Panc1 (cell line): ENCODE measurements at regions not wholly inside any gene's neighbourhood (a gene's known extent, or its start where the extent isn't known, plus 50 kb on each side); places are given as distances from the start of the nearest gene placed in this dataset.

ENCODE experiments used
- ATAC-seq: fragments of 200-7000 bp; cut with Tn5 transposase; 2 replicates; pipeline ENCODE4 v1.9.1; 2020; ENCODE audit warnings: mild to moderate bottlenecking, moderate library complexity
- BruUV-seq: library from RNA; stranded (reverse); fragments of 400-500 nt; replicated peaks from 2 replicates; lab custom pipeline; 2021; lab: Mats Ljungman, UMichigan
- CTCF ChIA-PET: fragments of 300-600 bp; sonication (Branson Sonifier 250); formaldehyde crosslinking; loops from one replicate; lab custom pipeline; 2022; ENCODE audit warnings: antibody characterized with exemption; lab: Charles Lee
- POLR2A ChIA-PET: fragments of 300-600 bp; sonication (Branson Sonifier 250); formaldehyde crosslinking; loops from one replicate; lab custom pipeline; 2022; ENCODE audit warnings: antibody characterized with exemption; lab: Charles Lee
- DNase-seq: peaks from one replicate; pipeline ENCODE4 v3.0.0-alpha.2; 2010; ENCODE audit warnings: low read depth, low spot score
- H3K27ac ChIP-seq: 2 replicates; pipeline ENCODE4 v1.5.1; 2011; ENCODE audit warnings: mild to moderate bottlenecking, low read length, inconsistent platforms
- H3K27me3 ChIP-seq: fragments of 200-500 bp; sonication (Bioruptor generic); 2 replicates; pipeline ENCODE4 v1.6.0; 2014; ENCODE audit warnings: low read length, inconsistent platforms; ENCODE audit not compliant: control insufficient read depth, insufficient read depth
- H3K36me3 ChIP-seq: fragments of 200-500 bp; sonication (Bioruptor generic); 2 replicates; pipeline ENCODE4 v1.5.1; 2014; ENCODE audit warnings: inconsistent platforms, mild to moderate bottlenecking, low read length, moderate library complexity; ENCODE audit not compliant: control insufficient read depth, insufficient read depth
- H3K4me1 ChIP-seq: 2 replicates; pipeline ENCODE4 v1.5.1; 2011; ENCODE audit warnings: inconsistent platforms, mild to moderate bottlenecking, low read length, moderate library complexity; ENCODE audit not compliant: control insufficient read depth, insufficient read depth
- H3K4me3 ChIP-seq, 2 experiments: 2 replicates each; pipeline ENCODE4 v1.5.1; 2011 to 2012; ENCODE audit warnings: low read depth in 2 of 2, low read length in 2 of 2, mild to moderate bottlenecking in 2 of 2, inconsistent platforms in 1 of 2, moderate library complexity in 1 of 2
- H3K9me3 ChIP-seq: fragments of 200-500 bp; sonication (Bioruptor generic); 2 replicates; pipeline ENCODE4 v1.5.1; 2014; ENCODE audit warnings: low read depth, mild to moderate bottlenecking, inconsistent platforms, low read length, moderate library complexity; ENCODE audit not compliant: control insufficient read depth, insufficient read depth
- CTCF ChIP-seq: fragments of 450-650 bp; IDR thresholded peaks from 2 replicates; pipeline ENCODE4 v1.5.1; 2017; ENCODE audit warnings: mild to moderate bottlenecking
- SIN3A ChIP-seq: IDR thresholded peaks from 2 replicates; pipeline ENCODE4 v1.6.1; 2012; ENCODE audit warnings: low read depth, mild to moderate bottlenecking, low read length, moderate library complexity, borderline replicate concordance; ENCODE audit not compliant: insufficient read depth
- in situ Hi-C: cut with HindIII; loops from 2 replicates; pipeline ENCODE4 v1.10.0; 2016; ENCODE audit warnings: low sequenced_read_pairs, low pct_unique_long_range_greater_than_20kb
- intact Hi-C: fragments of 100-400 bp; cut with micrococcal nuclease; formaldehyde crosslinking; loops from one replicate; pipeline ENCODE4 v1.10.0; 2022; ENCODE audit not compliant: unreplicated experiment
- TF ChIP-seq, protein P1 (sequence below), 2 experiments: IDR thresholded peaks; 2 replicates each; pipeline ENCODE4 v1.6.1; 2011 to 2012; ENCODE audit warnings: low read depth in 2 of 2, control low read depth in 1 of 2, low read length in 1 of 2, mild to moderate bottlenecking in 1 of 2, moderate library complexity in 1 of 2; ENCODE audit not compliant: insufficient read depth in 1 of 2

- no peaks in the 10 kb centered on the region for H3K27me3 ChIP-seq
- intact Hi-C loops: no loop called here
- no peak overlapping the region for H3K4me3 ChIP-seq
- no peaks in the 10 kb centered on the region for H3K9me3 ChIP-seq
- no peak overlapping the region for H3K27ac ChIP-seq
- CTCF ChIA-PET: no interaction called here
- ATAC-seq (no peak), DNase-seq (no peak)
- TF ChIP-seq, protein P1, sequence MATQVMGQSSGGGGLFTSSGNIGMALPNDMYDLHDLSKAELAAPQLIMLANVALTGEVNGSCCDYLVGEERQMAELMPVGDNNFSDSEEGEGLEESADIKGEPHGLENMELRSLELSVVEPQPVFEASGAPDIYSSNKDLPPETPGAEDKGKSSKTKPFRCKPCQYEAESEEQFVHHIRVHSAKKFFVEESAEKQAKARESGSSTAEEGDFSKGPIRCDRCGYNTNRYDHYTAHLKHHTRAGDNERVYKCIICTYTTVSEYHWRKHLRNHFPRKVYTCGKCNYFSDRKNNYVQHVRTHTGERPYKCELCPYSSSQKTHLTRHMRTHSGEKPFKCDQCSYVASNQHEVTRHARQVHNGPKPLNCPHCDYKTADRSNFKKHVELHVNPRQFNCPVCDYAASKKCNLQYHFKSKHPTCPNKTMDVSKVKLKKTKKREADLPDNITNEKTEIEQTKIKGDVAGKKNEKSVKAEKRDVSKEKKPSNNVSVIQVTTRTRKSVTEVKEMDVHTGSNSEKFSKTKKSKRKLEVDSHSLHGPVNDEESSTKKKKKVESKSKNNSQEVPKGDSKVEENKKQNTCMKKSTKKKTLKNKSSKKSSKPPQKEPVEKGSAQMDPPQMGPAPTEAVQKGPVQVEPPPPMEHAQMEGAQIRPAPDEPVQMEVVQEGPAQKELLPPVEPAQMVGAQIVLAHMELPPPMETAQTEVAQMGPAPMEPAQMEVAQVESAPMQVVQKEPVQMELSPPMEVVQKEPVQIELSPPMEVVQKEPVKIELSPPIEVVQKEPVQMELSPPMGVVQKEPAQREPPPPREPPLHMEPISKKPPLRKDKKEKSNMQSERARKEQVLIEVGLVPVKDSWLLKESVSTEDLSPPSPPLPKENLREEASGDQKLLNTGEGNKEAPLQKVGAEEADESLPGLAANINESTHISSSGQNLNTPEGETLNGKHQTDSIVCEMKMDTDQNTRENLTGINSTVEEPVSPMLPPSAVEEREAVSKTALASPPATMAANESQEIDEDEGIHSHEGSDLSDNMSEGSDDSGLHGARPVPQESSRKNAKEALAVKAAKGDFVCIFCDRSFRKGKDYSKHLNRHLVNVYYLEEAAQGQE (IDR thresholded peaks at IDR 0.05; ENCODE audit: insufficient read depth in 1 of 2, low read depth in 2 of 2, low read length in 1 of 2): no peak
- no TSS peak for BruUV-seq
- POLR2A ChIA-PET: no interaction called here
- in situ Hi-C loops: no loop called here
- H3K4me1 ChIP-seq: no peaks in the 10 kb centered on the region
- H3K36me3 ChIP-seq: no peaks in the 10 kb centered on the region
Measured at GRCh38 chr7:69109879-69110278, 488.4 kb upstream of the AUTS2 start.

- in situ Hi-C loops: no loop called here
- TF ChIP-seq SIN3A (no peak), CTCF (no peak)
- TF ChIP-seq, protein P1 (IDR thresholded peaks at IDR 0.05; ENCODE audit: insufficient read depth in 1 of 2, low read depth in 2 of 2, low read length in 1 of 2): no peak
- DNase-seq: no peak
- no peaks in the 10 kb centered on the region for H3K9me3 ChIP-seq
- no TSS peak for BruUV-seq
- POLR2A ChIA-PET: no interaction called here
- H3K4me3 ChIP-seq: no peak overlapping the region
- CTCF ChIA-PET: no interaction called here
- ATAC-seq: no peak
- no peaks in the 10 kb centered on the region for H3K4me1 ChIP-seq
- intact Hi-C loops: no loop called here
- H3K27me3 ChIP-seq: no peaks in the 10 kb centered on the region
- H3K36me3 ChIP-seq: no peaks in the 10 kb centered on the region
- H3K27ac ChIP-seq: no peak overlapping the region
Measured at GRCh38 chr7:69110450-69111050, 487.7 kb upstream of the AUTS2 start.
